GM18867 (cell line): ENCODE measurements at regions not wholly inside any gene's neighbourhood (a gene's known extent, or its start where the extent isn't known, plus 50 kb on each side); places are given as distances from the start of the nearest gene placed in this dataset.

Experiments used
- ATAC-seq: cut with Tn5 transposase; IDR thresholded peaks from one replicate; pipeline ENCODE4 v1.9.1; 2021; ENCODE audit warnings: mild to moderate bottlenecking, moderate library complexity; ENCODE audit not compliant: unreplicated experiment

- ATAC-seq: no peak
These were observed 373.0 kb upstream of the B3GAT1 start for GRCh38 chr11:134785059-134785458.

GRCh38 chr11:134784568-134784967 lies 372.5 kb upstream of the B3GAT1 start:
- ATAC-seq: no peak

- no peak for ATAC-seq
These were observed 372.0 kb upstream of the B3GAT1 start for GRCh38 chr11:134784046-134784445.

GRCh38 chr11:134783234-134783633 lies 371.2 kb upstream of the B3GAT1 start:
- ATAC-seq: no peak

- no peak for ATAC-seq
These were observed 369.4 kb upstream of the B3GAT1 start for GRCh38 chr11:134781380-134781866.

GRCh38 chr11:134780486-134781147 lies 368.6 kb upstream of the B3GAT1 start:
- ATAC-seq: no peak

- ATAC-seq: no peak
These were observed 367.1 kb upstream of the B3GAT1 start for GRCh38 chr11:134779179-134779578.

GRCh38 chr11:134768463-134768862 lies 356.4 kb upstream of the B3GAT1 start:
- ATAC-seq: no peak

- ATAC-seq: no peak
These were observed 353.5 kb upstream of the B3GAT1 start for GRCh38 chr11:134765565-134765964.

- no peak for ATAC-seq
These were observed 352.9 kb upstream of the B3GAT1 start for GRCh38 chr11:134764966-134765365.

- no peak for ATAC-seq
These were observed 352.3 kb upstream of the B3GAT1 start for GRCh38 chr11:134764367-134764766.

- no peak for ATAC-seq
These were observed 351.0 kb upstream of the B3GAT1 start for GRCh38 chr11:134763030-134763388.

GRCh38 chr11:134762248-134763029 lies 350.4 kb upstream of the B3GAT1 start:
- ATAC-seq: no peak

- no peak for ATAC-seq
These were observed 349.8 kb upstream of the B3GAT1 start for GRCh38 chr11:134761926-134762247.

- no peak for ATAC-seq
These were observed 349.3 kb upstream of the B3GAT1 start for GRCh38 chr11:134761386-134761785.

GRCh38 chr11:134760957-134761356 lies 348.9 kb upstream of the B3GAT1 start:
- no peak for ATAC-seq

GRCh38 chr11:134760299-134760698 lies 348.3 kb upstream of the B3GAT1 start:
- ATAC-seq: no peak

GRCh38 chr11:134759855-134760254 lies 347.8 kb upstream of the B3GAT1 start:
- no peak for ATAC-seq

- ATAC-seq: no peak
These were observed 347.2 kb upstream of the B3GAT1 start for GRCh38 chr11:134759274-134759673.

- no peak for ATAC-seq
These were observed 346.4 kb upstream of the B3GAT1 start for GRCh38 chr11:134758342-134758931.

- ATAC-seq: no peak
These were observed 345.6 kb upstream of the B3GAT1 start for GRCh38 chr11:134757633-134758032.
